Omental fat pad (tissue), 3 donors: ENCODE measurements at regions not wholly inside any gene's neighbourhood (a gene's known extent, or its start where the extent isn't known, plus 50 kb on each side); places are given as distances from the start of the nearest gene placed in this dataset.
"Not testable (repeated sequence)": the region's sequence is repeated elsewhere in the genome, so short reads cannot be mapped to it uniquely, and the experiment has no call there.

Experiments used
- ATAC-seq: fragments of 150-250 bp; one replicate; pipeline ENCODE4 v1.9.1; 2016; ENCODE audit warnings: mild to moderate bottlenecking, moderate library complexity; ENCODE audit not compliant: low FRiP score
- DNase-seq: peaks from one replicate; pipeline ENCODE4 v3.0.0-alpha.2; 2019; ENCODE audit warnings: low spot score
- TF ChIP-seq, protein P1 (sequence below), 3 donors: fragments of 450-650 bp; IDR thresholded peaks; one replicate each; pipeline ENCODE4 v1.5.1; 2016 to 2017; ENCODE audit warnings: antibody characterized with exemption in 3 of 3, mild to moderate bottlenecking in 3 of 3, moderate library complexity in 2 of 3

DNA sequence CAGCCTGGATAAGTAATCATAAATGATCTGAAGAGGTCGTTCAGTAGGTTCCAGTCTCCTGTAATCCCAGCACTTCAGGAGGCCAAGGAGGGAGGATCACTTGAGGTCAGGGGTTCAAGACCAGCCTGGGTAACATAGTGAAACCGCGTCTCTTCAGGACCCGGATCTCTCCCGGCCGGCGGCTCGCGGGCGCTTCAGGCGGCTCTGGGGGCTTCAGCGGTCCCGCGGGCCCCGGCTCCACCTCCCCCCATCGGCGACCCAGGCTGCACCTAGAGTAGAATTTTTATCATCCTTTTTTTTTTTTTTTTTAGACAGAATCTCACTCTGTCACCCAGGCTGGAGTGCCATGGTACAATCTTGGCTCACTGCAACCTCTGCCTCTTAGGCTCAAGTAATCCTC, 95.9 kb downstream of the ABCC12 start:
- TF ChIP-seq, protein P1, sequence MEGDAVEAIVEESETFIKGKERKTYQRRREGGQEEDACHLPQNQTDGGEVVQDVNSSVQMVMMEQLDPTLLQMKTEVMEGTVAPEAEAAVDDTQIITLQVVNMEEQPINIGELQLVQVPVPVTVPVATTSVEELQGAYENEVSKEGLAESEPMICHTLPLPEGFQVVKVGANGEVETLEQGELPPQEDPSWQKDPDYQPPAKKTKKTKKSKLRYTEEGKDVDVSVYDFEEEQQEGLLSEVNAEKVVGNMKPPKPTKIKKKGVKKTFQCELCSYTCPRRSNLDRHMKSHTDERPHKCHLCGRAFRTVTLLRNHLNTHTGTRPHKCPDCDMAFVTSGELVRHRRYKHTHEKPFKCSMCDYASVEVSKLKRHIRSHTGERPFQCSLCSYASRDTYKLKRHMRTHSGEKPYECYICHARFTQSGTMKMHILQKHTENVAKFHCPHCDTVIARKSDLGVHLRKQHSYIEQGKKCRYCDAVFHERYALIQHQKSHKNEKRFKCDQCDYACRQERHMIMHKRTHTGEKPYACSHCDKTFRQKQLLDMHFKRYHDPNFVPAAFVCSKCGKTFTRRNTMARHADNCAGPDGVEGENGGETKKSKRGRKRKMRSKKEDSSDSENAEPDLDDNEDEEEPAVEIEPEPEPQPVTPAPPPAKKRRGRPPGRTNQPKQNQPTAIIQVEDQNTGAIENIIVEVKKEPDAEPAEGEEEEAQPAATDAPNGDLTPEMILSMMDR (IDR thresholded peaks at IDR 0.05), result no peak
- ATAC-seq (no peak), DNase-seq (no peak)

DNA sequence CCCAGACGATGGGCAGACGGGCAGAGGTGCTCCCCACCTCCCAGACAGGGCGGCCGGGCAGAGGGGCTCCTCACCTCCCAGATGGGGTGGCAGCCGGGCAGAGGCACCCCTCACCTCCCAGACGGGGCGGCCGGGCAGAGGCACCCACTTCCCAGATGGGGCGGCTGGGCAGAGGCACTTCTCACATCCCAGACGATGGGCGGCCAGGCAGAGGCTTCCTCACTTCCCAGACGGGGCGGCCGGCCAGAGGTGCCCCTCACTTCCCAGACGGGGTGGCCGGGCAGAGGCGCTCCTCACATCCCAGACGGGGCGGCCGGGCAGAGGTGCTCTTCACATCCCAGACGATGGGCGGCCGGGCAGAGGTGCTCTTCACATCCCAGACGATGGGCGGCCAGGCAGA, 96.6 kb downstream of the ABCC12 start:
- DNase-seq, ATAC-seq: not testable (repeated sequence)

GRCh38 chr16:48057048-48057447, 98.7 kb downstream of the ABCC12 start:
- TF ChIP-seq, protein P1 (IDR thresholded peaks at IDR 0.05), result no peak
- DNase-seq, result no peak
- no peak for ATAC-seq

DNA sequence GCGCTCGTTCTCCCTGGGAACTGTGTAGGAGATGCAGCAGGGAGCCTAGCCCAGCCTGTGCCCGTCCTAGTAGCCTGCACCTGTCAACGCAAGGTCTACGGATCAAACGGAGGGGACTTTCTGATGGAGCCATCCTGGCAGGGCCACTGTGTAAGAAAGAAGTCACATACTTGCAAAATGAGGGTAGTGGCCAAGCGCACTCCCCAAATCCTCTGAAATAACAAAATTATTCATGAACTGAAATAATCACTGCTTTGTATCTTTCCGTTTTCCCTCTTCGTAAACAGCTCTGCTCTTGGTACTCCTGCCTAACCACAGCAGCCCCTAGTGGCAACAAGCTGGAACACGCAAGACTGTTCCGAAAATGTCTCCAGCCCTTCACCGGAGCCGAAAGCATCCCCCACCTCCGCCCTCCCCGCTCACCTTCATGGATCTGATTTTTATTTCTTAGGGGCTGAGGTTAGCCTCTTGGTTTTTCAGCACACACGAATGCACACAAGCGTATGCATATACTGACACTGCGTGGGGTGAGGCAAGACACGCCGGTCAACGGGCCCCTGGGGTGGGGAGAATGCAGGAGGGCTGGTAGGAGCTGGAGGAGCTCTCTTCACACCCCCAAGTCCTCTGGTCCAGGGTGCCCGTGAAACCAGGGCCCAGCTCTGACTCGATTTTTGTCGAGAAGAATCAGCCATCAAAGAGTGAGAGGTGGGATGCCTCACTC, 100.8 kb downstream of the ABCC12 start:
- DNase-seq, result no peak
- TF ChIP-seq, protein P1 (IDR thresholded peaks at IDR 0.05), result no peak
- peak; percentile 75 for ATAC-seq

DNA sequence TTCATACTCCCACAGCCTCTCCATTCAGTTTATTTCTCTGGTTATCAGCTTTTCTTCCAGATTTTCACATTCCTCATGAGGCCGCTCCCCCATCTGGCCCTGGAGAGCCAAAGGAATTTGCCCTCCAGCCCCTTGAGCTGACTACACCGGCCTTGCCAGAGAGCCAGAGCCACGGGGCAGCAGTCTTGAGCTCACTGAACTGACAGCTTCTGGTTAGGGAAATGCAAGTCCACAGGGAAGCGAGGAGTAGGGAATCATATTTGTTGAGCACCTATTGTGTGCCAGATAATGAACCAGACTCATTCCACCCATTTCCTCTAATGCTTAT, 102.4 kb downstream of the ABCC12 start:
- TF ChIP-seq, protein P1 (IDR thresholded peaks at IDR 0.05), result no peak
- no peak for DNase-seq
- ATAC-seq, result peak; percentile 72

- DNase-seq, result no peak
- TF ChIP-seq, protein P1 (IDR thresholded peaks at IDR 0.05), result no peak
- ATAC-seq, result no peak
Measured at GRCh38 chr16:48052731-48053417, 102.9 kb downstream of the ABCC12 start.

GRCh38 chr16:48050871-48051270, 104.9 kb downstream of the ABCC12 start:
- no peak for DNase-seq
- TF ChIP-seq, protein P1 (IDR thresholded peaks at IDR 0.05), result no peak

More at GRCh38 chr16:48050871-48051270, 104.9 kb downstream of the ABCC12 start:
- ATAC-seq, result no peak
